ENCODE measurements at regions not wholly inside any gene's neighbourhood (a gene's known extent, or its start where the extent isn't known, plus 50 kb on each side); places are given as distances from the start of the nearest gene placed in this dataset.
"Not testable (repeated sequence)": the region's sequence is repeated elsewhere in the genome, so short reads cannot be mapped to it uniquely, and the experiment has no call there.

- DNase-seq (ENCODE audit: low spot score in 2 of 2); ATAC-seq (replicated peaks; ENCODE audit: extremely low read depth, poor library complexity, severe bottlenecking); H3K4me1 Mint-ChIP-seq; H3K36me3 Mint-ChIP-seq (ENCODE audit: insufficient read depth); H3K27ac Mint-ChIP-seq (ENCODE audit: low read depth); H3K4me3 Mint-ChIP-seq; H3K9me3 Mint-ChIP-seq: not testable (repeated sequence)
- peaks cover 62% of the 10 kb centered on the region for H3K27me3 Mint-ChIP-seq
These were observed 89.6 kb upstream of the DEFB108B start for GRCh38 chr11:71743385-71743784.

DNA sequence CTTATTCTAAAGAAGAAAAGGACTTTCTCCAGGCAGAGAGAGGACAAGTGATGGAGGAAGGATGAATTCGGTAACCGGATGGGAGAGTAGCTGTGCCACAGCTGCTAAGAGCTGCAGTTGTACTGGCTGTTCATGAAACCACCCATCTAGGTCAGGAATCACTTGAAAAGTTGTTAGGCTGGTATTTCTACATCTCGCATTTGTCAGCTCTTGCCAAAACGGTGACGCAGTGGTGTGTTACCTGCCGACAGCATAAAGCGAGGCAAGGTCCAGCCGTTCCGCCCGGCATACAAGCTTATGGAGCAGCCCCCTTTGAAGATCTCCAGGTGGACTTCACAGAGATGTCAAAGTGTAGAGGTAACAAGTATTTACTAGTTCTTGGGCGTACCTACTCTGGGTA is 87.3 kb upstream of the DEFB108B start:
- not testable (repeated sequence) for ATAC-seq (replicated peaks; ENCODE audit: extremely low read depth, poor library complexity, severe bottlenecking); H3K9me3 Mint-ChIP-seq; H3K36me3 Mint-ChIP-seq (ENCODE audit: insufficient read depth); DNase-seq (ENCODE audit: low spot score in 2 of 2); H3K4me1 Mint-ChIP-seq; H3K27ac Mint-ChIP-seq (ENCODE audit: low read depth); H3K4me3 Mint-ChIP-seq
- H3K27me3 Mint-ChIP-seq = peaks cover 57% of the 10 kb centered on the region

DNA sequence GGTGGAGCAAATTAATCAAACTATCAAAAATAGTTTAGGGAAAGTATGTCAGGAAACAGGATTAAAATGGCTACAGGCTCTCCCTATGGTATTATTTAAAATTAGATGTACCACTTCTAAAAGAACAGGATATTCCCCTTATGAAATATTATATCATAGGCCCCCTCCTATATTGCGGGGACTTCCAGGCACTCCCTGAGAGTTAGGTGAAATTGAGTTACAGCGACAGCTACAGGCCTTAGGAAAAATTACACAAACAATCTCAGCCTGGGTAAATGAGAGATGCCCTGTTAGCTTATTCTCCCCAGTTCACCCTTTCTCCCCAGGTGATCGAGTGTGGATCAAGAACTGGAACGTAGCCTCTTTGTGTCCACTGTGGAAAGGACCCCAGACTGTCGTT is 86.7 kb upstream of the DEFB108B start:
- H3K36me3 Mint-ChIP-seq (ENCODE audit: insufficient read depth); ATAC-seq (replicated peaks; ENCODE audit: extremely low read depth, poor library complexity, severe bottlenecking); DNase-seq (ENCODE audit: low spot score in 2 of 2); H3K4me3 Mint-ChIP-seq; H3K27ac Mint-ChIP-seq (ENCODE audit: low read depth); H3K9me3 Mint-ChIP-seq; H3K4me1 Mint-ChIP-seq: not testable (repeated sequence)
- H3K27me3 Mint-ChIP-seq = peaks cover 56% of the 10 kb centered on the region

DNA sequence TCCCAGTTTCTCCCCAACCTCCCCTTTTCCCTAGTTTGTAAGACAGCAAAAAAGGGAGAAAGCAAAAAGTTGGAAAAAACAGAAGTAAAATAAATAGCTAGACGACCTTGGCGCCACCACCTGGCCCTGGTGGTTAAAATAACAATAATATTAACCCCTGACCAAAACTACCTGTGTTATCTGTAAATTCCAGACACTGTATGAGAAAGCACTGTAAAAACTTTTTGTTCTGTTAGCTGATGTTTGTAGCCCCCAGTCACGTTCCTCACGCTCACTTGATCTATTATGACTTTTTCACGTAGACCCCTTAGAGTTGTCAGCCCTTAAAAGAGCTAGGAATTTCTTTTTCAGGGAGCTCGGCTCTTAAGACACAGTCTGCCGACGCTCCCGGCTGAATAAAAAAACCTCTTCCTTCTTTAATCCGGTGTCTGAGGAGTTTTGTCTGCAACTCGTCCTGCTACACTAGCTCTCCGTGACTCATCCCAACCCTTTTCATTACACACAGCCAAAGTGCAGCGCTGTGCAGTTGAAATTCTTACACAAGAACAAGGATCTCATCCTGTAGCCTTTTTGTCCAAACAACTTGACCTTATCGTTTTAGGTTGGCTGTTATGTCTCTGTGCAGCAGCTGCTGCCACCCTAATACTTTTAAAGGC is 83.9 kb upstream of the DEFB108B start:
- H3K27me3 Mint-ChIP-seq = peaks cover 63% of the 10 kb centered on the region
- not testable (repeated sequence) for H3K4me1 Mint-ChIP-seq; H3K9me3 Mint-ChIP-seq; DNase-seq (ENCODE audit: low spot score in 2 of 2); ATAC-seq (replicated peaks; ENCODE audit: extremely low read depth, poor library complexity, severe bottlenecking); H3K27ac Mint-ChIP-seq (ENCODE audit: low read depth); H3K36me3 Mint-ChIP-seq (ENCODE audit: insufficient read depth); H3K4me3 Mint-ChIP-seq

- not testable (repeated sequence) for H3K9me3 Mint-ChIP-seq; H3K27ac Mint-ChIP-seq (ENCODE audit: low read depth); H3K4me3 Mint-ChIP-seq; H3K36me3 Mint-ChIP-seq (ENCODE audit: insufficient read depth); H3K4me1 Mint-ChIP-seq; DNase-seq (ENCODE audit: low spot score in 2 of 2); ATAC-seq (replicated peaks; ENCODE audit: extremely low read depth, poor library complexity, severe bottlenecking)
- peaks cover 59% of the 10 kb centered on the region for H3K27me3 Mint-ChIP-seq
These were observed 82.1 kb upstream of the DEFB108B start for GRCh38 chr11:71750908-71751307.

- ATAC-seq (replicated peaks; ENCODE audit: extremely low read depth, poor library complexity, severe bottlenecking); DNase-seq (ENCODE audit: low spot score in 2 of 2); H3K4me3 Mint-ChIP-seq; H3K36me3 Mint-ChIP-seq (ENCODE audit: insufficient read depth); H3K27ac Mint-ChIP-seq (ENCODE audit: low read depth); H3K4me1 Mint-ChIP-seq; H3K9me3 Mint-ChIP-seq: not testable (repeated sequence)
- peaks cover 53% of the 10 kb centered on the region for H3K27me3 Mint-ChIP-seq
These were observed 68.1 kb upstream of the DEFB108B start for GRCh38 chr11:71764695-71765491.

DNA sequence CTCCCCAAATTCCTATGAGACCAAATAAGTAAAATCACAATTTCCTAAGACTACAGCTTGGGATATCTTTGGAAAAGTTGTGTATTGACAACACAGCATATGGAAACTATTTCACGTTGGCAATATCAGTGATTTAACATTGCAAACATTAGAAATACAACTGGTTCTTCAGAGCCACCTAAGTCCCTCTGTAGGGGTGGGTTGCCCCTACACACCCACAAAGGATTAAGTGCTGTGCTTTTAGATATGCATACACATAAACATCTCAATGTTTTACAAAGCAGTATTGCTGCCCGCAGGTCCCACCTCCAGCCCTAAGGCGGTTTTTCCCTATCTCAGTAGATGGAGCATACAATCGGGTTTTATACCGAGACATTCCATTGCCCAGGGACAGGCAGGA is 66.0 kb upstream of the DEFB108B start:
- not testable (repeated sequence) for ATAC-seq (replicated peaks; ENCODE audit: extremely low read depth, poor library complexity, severe bottlenecking); DNase-seq (ENCODE audit: low spot score in 2 of 2); H3K27ac Mint-ChIP-seq (ENCODE audit: low read depth); H3K4me3 Mint-ChIP-seq; H3K36me3 Mint-ChIP-seq (ENCODE audit: insufficient read depth); H3K9me3 Mint-ChIP-seq; H3K4me1 Mint-ChIP-seq
- peaks cover 47% of the 10 kb centered on the region for H3K27me3 Mint-ChIP-seq

DNA sequence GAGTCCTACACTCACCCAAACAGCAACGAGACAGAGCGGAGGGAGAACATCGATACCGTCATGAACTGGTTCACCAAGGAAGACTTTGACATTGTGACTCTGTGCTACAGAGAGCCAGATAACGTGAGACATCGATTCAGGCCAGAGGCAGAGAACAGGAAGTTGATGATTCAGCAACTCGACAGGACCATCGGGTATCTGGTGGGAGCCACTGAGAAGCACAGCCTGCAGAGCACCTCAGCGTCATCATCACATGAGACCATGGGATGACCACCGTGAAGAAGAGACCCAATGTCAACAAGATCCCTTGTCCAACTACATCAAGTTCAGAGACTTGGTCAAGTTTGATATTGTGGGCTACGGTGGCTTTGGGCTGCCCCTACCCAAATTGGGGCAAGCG is 60.8 kb upstream of the DEFB108B start:
- not testable (repeated sequence) for DNase-seq (ENCODE audit: low spot score in 2 of 2); ATAC-seq (replicated peaks; ENCODE audit: extremely low read depth, poor library complexity, severe bottlenecking); H3K36me3 Mint-ChIP-seq (ENCODE audit: insufficient read depth); H3K9me3 Mint-ChIP-seq; H3K4me1 Mint-ChIP-seq; H3K4me3 Mint-ChIP-seq; H3K27ac Mint-ChIP-seq (ENCODE audit: low read depth)
- peaks cover 14% of the 10 kb centered on the region for H3K27me3 Mint-ChIP-seq

DNA sequence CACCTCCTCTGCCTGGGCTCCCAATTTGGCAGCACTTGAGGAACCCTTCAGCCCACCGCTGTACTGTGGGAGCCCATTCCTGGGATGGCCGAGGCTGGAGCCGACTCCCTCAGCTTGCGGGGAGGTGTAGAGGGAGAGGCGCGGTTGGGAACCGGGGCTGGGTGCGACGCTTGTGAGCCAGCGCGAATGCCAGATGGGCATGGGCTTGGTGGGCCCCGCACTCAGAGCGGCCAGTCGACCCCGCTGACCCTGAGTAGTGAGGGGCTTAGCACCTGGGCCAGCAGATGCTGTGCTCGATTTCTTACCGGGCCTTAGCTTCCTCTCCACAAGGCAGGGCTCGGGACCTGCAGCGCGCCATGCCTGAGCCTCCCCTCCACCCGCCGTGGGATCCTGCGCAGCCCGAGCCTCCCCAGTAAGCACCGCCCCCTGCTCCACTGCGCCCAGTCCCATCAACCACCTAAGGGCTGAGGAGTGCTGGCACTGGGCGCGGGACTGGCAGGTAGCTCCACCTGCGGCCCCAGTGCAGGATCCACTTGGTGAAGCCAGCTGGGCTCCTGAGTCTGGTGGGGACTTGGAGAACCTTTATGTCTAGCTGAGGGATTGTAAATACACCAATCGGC is 58.3 kb upstream of the DEFB108B start:
- H3K4me1 Mint-ChIP-seq = no peaks in the 10 kb centered on the region
- no peak overlapping the region for H3K27ac Mint-ChIP-seq (ENCODE audit: low read depth)
- peaks cover 10% of the 10 kb centered on the region for H3K27me3 Mint-ChIP-seq
- no peaks in the 10 kb centered on the region for H3K9me3 Mint-ChIP-seq
- DNase-seq (ENCODE audit: low spot score in 2 of 2) = no peak
- H3K4me3 Mint-ChIP-seq = no peak overlapping the region
- no peak for ATAC-seq (replicated peaks; ENCODE audit: extremely low read depth, poor library complexity, severe bottlenecking)
- H3K36me3 Mint-ChIP-seq (ENCODE audit: insufficient read depth) = no peaks in the 10 kb centered on the region

GRCh38 chr11:71780116-71780515 is 52.9 kb upstream of the DEFB108B start:
- not testable (repeated sequence) for DNase-seq (ENCODE audit: low spot score in 2 of 2); H3K4me3 Mint-ChIP-seq; H3K27ac Mint-ChIP-seq (ENCODE audit: low read depth); H3K9me3 Mint-ChIP-seq; H3K4me1 Mint-ChIP-seq; ATAC-seq (replicated peaks; ENCODE audit: extremely low read depth, poor library complexity, severe bottlenecking); H3K36me3 Mint-ChIP-seq (ENCODE audit: insufficient read depth)
- H3K27me3 Mint-ChIP-seq = peaks cover 17% of the 10 kb centered on the region

- not testable (repeated sequence) for H3K27ac Mint-ChIP-seq (ENCODE audit: low read depth); H3K4me3 Mint-ChIP-seq; H3K4me1 Mint-ChIP-seq; H3K9me3 Mint-ChIP-seq; ATAC-seq (replicated peaks; ENCODE audit: extremely low read depth, poor library complexity, severe bottlenecking); H3K36me3 Mint-ChIP-seq (ENCODE audit: insufficient read depth); DNase-seq (ENCODE audit: low spot score in 2 of 2)
- peaks cover 17% of the 10 kb centered on the region for H3K27me3 Mint-ChIP-seq
These were observed 52.2 kb upstream of the DEFB108B start for GRCh38 chr11:71780771-71781170.

DNA sequence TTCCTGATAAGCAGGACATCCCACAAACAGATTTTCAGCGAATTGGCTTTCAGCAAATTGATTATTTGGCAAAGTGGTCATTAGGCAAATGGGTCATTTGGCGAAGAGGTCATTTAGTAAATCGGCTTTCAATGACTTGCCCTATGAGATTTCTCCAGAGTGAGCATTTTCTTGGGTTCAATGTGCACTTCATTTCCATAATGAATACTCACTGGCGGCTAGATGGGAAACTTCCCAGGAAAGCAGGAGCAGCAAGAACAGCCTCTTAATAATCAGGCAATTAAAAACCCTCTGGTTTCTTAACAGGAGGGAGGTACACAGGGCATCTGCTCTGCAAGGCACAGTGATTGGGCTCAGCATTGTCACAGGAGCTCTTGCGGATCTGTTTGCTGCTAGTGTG is 51.5 kb upstream of the DEFB108B start:
- H3K27ac Mint-ChIP-seq (ENCODE audit: low read depth) = not testable (repeated sequence)

More for the DNA sequence above, 51.5 kb upstream of the DEFB108B start:
- ATAC-seq (replicated peaks; ENCODE audit: extremely low read depth, poor library complexity, severe bottlenecking); H3K9me3 Mint-ChIP-seq; H3K36me3 Mint-ChIP-seq (ENCODE audit: insufficient read depth); H3K4me1 Mint-ChIP-seq; H3K4me3 Mint-ChIP-seq; DNase-seq (ENCODE audit: low spot score in 2 of 2): not testable (repeated sequence)
- H3K27me3 Mint-ChIP-seq = peaks cover 17% of the 10 kb centered on the region

All from central memory CD8-positive, alpha-beta T cell (primary cell).